ENCODE measurements at regions not wholly inside any gene's neighbourhood (a gene's known extent, or its start where the extent isn't known, plus 50 kb on each side); places are given as distances from the start of the nearest gene placed in this dataset.
"Not testable (repeated sequence)": the region's sequence is repeated elsewhere in the genome, so short reads cannot be mapped to it uniquely, and the experiment has no call there.

- no peak for DNase-seq
These were observed 671.0 kb upstream of the C16orf82 start for GRCh38 chr16:26395700-26396099.

GRCh38 chr16:26396511-26397235, 670.1 kb upstream of the C16orf82 start:
- no peak for DNase-seq

DNA sequence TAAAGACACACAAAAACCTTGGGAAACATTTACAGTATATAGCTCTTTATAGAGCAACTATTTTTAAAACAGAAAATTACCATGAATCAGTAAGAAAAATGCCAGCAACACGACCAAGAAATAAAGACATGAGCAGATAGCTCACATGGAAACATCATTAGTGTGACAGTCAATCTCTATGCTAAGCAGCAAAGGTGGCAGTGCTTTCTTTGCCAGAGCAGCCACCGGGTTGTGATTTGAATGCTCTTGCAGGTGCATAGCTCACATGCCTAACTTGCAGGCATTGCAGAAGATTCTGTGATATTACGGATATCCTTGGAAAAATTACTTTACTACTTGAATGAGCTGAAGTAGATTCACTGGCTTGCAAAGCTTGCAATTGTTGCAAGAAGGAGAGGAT, 652.9 kb upstream of the C16orf82 start:
- no peak for DNase-seq

- DNase-seq: not testable (repeated sequence)
These were observed 647.3 kb upstream of the C16orf82 start for GRCh38 chr16:26419458-26419857.

DNA sequence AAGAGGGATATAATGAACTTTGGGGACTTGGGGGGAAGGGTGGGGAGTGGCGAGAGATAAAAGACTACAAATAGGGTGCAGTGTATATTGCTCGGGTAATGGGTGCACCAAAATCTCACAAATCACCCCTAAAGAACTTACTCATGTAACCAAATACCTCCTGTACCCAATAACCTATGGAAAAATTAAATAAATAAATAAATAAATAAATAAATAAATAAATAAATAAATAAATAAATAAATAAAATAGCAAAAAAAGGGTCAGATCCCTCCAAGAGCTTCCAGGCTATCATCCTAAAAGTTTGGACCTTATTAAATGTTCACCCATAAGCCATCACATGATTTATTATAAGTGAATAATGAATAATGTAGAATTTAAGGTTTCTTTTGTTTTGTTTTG, 636.1 kb upstream of the C16orf82 start:
- DNase-seq: no peak

DNA sequence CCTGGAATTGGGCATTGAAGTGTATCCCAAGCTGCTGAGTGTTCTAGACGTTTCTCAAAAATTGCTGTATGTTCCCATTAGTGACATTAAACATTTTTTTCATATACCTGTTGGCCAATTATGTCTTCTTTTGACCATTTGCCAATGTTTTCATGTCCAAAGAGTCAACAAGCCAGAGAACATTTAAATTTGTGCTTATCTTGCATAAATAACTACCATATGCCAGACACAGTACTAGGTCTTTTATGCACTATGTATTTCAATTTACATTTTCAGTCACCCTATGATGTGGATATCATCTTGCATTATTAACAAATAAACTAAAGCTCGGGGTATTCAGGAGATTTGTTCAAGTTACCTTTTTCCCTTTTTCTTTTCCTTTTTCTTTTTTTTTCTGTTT, 632.9 kb upstream of the C16orf82 start:
- DNase-seq: no peak

- DNase-seq: no peak
These were observed 625.5 kb upstream of the C16orf82 start for GRCh38 chr16:26441178-26441577.

DNA sequence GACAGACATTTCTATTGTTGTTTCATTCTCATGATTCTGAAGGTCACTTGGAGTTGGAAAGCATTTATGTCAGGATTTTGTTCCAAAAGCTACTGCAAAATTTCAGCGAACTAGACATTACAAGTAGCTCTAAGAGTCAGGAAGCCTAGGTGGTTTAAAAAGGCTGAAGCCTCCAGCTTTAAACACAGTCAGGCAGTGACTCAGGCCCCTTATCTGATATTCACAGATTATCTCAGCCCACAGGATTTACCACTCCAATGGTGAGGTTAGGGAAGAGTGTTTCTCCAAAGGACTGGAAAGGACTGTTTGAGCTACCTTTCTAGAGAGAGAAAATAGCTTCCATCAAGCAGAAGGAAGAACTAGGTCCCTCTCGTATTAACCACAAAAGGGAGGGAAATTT, 624.4 kb upstream of the C16orf82 start:
- DNase-seq: no peak

GRCh38 chr16:26447570-26447969, 619.2 kb upstream of the C16orf82 start:
- DNase-seq: no peak

DNA sequence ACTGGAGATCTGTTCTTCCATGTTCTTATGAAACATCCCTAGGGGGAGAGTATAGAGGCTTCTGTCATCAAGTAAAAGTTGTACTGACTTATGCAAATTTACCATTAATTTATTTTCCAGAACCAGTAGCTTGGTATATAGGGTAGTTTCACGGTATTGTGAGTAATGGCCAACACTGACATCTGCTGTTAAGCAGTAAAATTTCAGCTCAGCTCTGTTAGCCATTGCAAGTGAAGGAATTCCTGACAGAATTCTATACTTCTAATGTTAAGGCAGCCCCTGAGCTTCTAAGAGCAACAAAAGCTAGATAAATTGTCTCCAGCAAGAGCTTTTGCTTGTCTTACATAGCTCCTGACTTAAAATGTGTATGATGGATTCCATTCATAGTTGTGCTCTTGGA, 613.5 kb upstream of the C16orf82 start:
- DNase-seq: no peak

DNA sequence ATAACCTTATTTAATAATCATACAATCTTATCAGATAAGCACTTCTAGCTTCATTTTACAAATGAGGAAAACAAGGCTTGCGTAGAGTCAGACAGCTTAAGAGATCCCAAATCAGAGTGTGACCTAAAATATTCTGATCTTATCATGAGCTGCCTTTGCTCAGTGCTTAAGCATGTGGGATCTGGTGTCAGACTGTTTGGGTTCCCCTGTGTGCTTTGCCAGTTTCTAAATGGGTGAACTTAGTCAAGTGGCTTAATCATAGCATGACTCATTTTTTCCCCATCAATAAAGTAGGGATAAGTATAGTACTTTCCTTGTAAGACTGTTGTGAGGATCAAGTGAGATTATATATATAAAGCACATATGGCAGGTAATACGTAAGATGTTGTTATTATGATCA, 612.6 kb upstream of the C16orf82 start:
- no peak for DNase-seq

GRCh38 chr16:26456074-26456473, 610.7 kb upstream of the C16orf82 start:
- DNase-seq: no peak

DNA sequence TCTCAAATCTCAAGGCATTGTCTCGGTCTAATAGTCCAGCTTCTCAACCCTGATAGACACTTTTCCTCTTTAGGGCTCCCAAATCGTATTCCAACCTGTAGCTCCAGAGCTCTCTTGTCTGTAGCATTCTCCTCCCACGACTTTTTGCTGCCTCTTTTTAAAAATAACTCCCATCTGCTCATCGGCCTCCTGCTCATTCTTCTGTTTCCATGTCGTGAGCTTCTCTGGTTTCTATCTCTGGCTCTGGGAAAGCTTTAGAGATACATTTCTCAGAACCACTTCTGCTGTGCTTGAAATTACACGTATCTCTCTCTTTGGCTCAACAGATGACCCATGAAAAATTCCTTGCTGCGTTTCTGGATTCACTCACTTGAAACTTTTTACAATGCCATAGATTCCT, 609.6 kb upstream of the C16orf82 start:
- DNase-seq: no peak

GRCh38 chr16:26457882-26458281, 608.8 kb upstream of the C16orf82 start:
- DNase-seq: no peak

- no peak for DNase-seq
These were observed 602.0 kb upstream of the C16orf82 start for GRCh38 chr16:26464576-26465266.

GRCh38 chr16:26474405-26474804, 592.3 kb upstream of the C16orf82 start:
- DNase-seq: not testable (repeated sequence)

DNA sequence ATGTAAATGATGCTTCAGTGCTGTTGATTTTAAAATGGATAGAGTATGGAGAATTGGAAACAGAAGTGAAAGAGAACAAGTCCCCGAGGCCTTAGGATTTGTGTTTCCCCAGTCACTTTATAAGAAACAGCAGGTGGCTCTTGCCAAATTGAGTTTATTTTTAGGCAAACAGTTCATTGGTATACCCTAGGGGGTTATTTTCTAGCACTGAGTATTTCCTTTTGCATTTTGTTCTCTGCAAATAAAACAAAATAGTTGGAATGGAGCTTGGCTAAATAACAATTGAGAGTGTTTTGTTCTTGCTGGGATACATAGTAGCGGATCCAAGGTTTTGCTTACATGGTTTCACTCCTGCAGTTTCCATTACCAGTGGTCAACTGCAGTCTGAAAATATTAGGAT, 591.1 kb upstream of the C16orf82 start:
- DNase-seq: no peak

DNA sequence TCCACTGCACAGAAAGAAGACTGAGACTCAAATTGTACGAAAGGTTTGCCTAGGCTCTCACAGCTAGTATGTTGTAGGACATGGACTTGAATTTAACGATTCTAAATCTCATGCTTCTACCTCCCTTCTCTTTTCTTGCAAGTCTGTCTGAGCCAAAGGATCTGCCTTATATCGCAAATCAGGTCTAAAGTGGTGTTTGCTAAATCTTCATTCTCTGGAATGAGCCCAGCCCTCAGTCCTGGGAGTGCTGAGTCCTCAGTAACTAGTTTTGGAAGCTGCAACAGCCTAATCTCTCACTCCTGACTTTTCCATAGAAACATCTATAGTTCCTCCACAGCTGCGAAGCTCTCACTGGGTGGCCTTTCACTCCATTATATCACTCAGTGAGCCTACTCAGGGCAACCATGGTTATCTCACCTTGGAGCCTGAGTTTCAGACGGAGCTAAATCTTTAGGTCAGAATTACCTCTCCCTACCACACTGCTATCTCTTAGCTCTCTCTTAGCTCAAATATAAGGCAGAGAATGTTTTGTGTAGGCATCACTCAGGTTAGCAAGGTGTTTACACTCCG, 575.5 kb upstream of the C16orf82 start:
- DNase-seq: no peak

GRCh38 chr16:26491962-26492361, 574.8 kb upstream of the C16orf82 start:
- DNase-seq: no peak

DNA sequence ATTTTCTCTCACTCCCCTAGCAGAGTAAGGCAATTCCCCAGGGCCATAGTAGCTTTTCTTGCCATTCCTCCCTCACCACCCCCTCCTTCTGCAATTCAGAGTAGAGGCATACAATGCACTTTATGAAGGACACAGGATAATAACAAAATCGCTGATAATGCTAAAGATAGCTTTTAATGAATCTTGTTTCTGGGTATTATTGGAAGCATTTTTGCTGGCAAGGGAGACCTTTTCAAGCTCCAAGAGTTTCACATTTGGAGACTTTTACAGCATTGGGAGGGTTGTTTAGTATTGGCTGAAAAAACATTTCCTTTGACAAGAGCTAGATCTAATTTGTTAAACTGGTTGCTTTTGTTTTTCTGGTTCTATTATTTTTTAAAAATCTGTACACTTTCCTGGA, 573.0 kb upstream of the C16orf82 start:
- no peak for DNase-seq

DNA sequence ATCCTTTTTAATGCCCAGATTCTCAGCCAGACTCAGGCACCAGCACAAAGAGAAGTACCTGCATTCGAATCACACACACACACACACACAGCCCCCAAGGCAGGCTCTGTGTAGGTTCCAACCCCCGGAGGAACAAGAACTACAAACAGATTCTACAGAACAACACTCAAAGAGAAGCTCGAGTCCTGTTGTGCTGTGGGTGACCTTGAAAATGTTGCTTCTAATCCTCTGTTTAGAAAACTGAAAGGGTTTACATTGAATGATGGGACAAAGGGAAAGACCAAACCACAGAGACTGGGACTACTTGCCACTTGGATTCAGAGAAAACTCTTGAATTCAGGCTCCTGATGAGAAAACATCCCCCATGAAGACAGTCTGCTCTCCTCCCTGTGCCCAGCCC, 568.8 kb upstream of the C16orf82 start:
- no peak for DNase-seq

DNA sequence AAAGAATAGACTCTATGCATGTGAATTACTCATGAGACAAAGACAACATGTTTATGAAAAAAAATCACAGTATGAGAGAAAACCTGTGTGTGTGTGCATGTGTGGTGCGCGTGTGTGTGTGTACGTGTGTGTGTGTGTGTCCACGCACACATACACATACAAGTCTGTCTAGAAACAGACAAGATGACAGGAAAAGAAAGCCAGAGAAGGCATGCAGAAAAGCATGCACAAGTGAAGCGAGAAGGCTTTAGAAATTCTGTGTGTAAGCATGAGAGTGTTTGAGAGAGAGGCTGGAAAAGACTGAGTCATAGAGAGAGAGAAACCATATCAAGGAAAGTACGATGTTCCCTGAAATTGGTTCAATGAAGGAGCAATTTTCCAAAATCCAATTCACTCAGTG, 566.4 kb upstream of the C16orf82 start:
- DNase-seq: no peak

DNA sequence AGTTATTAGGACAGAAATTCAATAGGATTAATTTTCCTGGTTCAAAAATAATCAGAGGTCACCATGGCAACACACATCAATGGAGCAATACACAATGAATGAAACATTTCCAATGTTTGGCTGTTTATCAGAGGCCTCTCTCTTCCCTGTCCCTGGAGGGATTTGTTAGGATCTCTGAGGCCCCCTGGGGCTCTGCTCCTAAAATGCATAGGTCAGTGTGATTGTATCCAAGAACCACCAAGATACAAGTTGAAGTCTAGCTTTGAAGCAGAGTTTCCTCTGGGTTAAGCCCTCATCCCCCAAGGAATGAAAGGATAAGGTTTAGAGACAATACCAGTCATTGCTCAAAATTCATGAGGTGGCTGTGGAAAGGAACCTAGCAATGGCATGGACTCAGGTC, 561.2 kb upstream of the C16orf82 start:
- no peak for DNase-seq

DNA sequence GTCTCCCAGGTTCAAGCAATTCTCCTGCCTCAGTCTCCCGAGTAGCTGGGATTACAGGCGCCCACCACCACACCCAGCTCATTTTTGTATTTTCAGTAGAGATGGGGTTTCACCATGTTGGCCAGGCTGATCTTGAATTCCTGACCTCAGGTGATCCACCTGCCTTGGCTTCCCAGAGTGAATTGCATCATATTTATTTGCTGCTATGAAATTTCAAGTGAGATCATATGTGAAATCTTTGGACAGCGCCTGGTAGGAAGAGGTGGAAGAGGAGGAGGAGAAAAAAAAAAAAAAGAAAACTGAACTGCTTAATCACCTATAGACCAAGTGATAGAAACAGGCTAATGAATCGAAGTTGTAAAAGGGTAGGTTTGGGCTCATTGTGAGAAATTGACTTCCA, 557.8 kb upstream of the C16orf82 start:
- not testable (repeated sequence) for DNase-seq

Measured in CD4-positive, alpha-beta T cell treated with Interleukin-6 for 4 hours (primary cell).